Lung (tissue), 11 donors: ENCODE measurements at regions not wholly inside any gene's neighbourhood (a gene's known extent, or its start where the extent isn't known, plus 50 kb on each side); places are given as distances from the start of the nearest gene placed in this dataset.

Experiments used
- ATAC-seq: fragments of 200-7000 bp; cut with Tn5 transposase; one replicate; pipeline ENCODE4 v1.9.1; 2020; ENCODE audit warnings: moderate number of reproducible peaks; ENCODE audit not compliant: insufficient read depth, low FRiP score
- DNase-seq, 3 donors: peaks; one replicate each; pipeline ENCODE4 v3.0.0-alpha.2; 2013 to 2017
- H3K27ac ChIP-seq, 2 donors: one replicate each; pipeline ENCODE4 v1.5.1; 2013; ENCODE audit warnings: mild to moderate bottlenecking in 2 of 2, moderate library complexity in 2 of 2, control low read depth in 1 of 2, inconsistent platforms in 1 of 2, low read depth in 1 of 2, low read length in 1 of 2
- H3K27me3 ChIP-seq, 3 donors: one replicate each; pipeline ENCODE4 v1.5.1; 2013; ENCODE audit warnings: low read length in 2 of 3; ENCODE audit not compliant: control insufficient read depth in 3 of 3, insufficient read depth in 3 of 3
- H3K36me3 ChIP-seq, 4 donors: one replicate each; pipeline ENCODE4 v1.5.1; 2013; ENCODE audit warnings: low read length in 4 of 4, mild to moderate bottlenecking in 1 of 4, moderate library complexity in 1 of 4; ENCODE audit not compliant: control insufficient read depth in 4 of 4, insufficient read depth in 4 of 4
- H3K4me1 ChIP-seq, 5 donors: one replicate each; pipeline ENCODE4 v1.5.1; 2013; ENCODE audit warnings: low read length in 5 of 5, mild to moderate bottlenecking in 2 of 5, moderate library complexity in 1 of 5; ENCODE audit not compliant: control insufficient read depth in 5 of 5, insufficient read depth in 5 of 5
- H3K4me3 ChIP-seq: one replicate; pipeline ENCODE4 v1.5.1; 2013; ENCODE audit warnings: mild to moderate bottlenecking, control low read depth, moderate library complexity
- H3K9ac ChIP-seq, 2 donors: one replicate each; pipeline ENCODE4 v1.5.1; 2013; ENCODE audit warnings: low read length in 2 of 2, control low read depth in 1 of 2; ENCODE audit not compliant: insufficient read depth in 1 of 2
- H3K9me3 ChIP-seq, 4 donors: one replicate each; pipeline ENCODE4 v1.5.1; 2013; ENCODE audit warnings: low read length in 3 of 4, mild to moderate bottlenecking in 1 of 4, moderate library complexity in 1 of 4; ENCODE audit not compliant: control insufficient read depth in 4 of 4, insufficient read depth in 3 of 4
- CTCF ChIP-seq: IDR thresholded peaks from 2 replicates; pipeline ENCODE4 v1.5.1; 2012; ENCODE audit warnings: mild to moderate bottlenecking; ENCODE audit errors: control extremely low read depth, extremely low read depth
- WGBS, 2 donors: extraction: QIAGEN DNeasy Blood & Tissue Kit; methylation state at CpG; one replicate each; pipeline ENCODE4 v1.1.7; 2013; 5-methylcytosine and 5-hydroxymethylcytosine counted together
- donor health status: control.
- donor health status: control.
- donor health status: Bipolar disorder and iron deficiency.
- donor health status: healthy.
- donor health status: DM: yes; HTN: yes; CAD: no.

- WGBS, 2 donors, result 59 to 65% methylated on average over 1 of the region's 1 CpG
- peaks cover 0 to 9% (median 0%) of the 10 kb centered on the region in 5 donors for H3K4me1 ChIP-seq
- H3K9me3 ChIP-seq, result no peaks in the 10 kb centered on the region
- no peak overlapping the region for H3K27ac ChIP-seq
- no peaks in the 10 kb centered on the region for H3K27me3 ChIP-seq
- no peak overlapping the region for H3K4me3 ChIP-seq
- ATAC-seq, result no peak
- no peak overlapping the region for H3K9ac ChIP-seq
- no peaks in the 10 kb centered on the region for H3K36me3 ChIP-seq
- TF ChIP-seq CTCF, result no peak
- DNase-seq, result peak in 2 of 3 donors; percentile 23 to 67
Observed at GRCh38 chr5:160956051-160956450, 104.0 kb upstream of the ATP10B start.

- no peak for TF ChIP-seq CTCF
- Histone ChIP-seq H3K9ac (no peak overlapping the region), H3K4me1 (peaks cover 0 to 9% (median 0%) of the 10 kb centered on the region in 5 donors), H3K4me3 (no peak overlapping the region), H3K36me3 (no peaks in the 10 kb centered on the region), H3K27me3 (no peaks in the 10 kb centered on the region), H3K27ac (no peak overlapping the region), H3K9me3 (peaks cover 0 to 4% (median 0%) of the 10 kb centered on the region in 4 donors)
- no peak for ATAC-seq
- 57 to 69% methylated on average over 2 of the region's 2 CpGs for WGBS, 2 donors
- no peak for DNase-seq
Observed at GRCh38 chr5:160950311-160950710, 98.3 kb upstream of the ATP10B start.

- H3K4me1 ChIP-seq, result no peaks in the 10 kb centered on the region
- H3K9me3 ChIP-seq, result peaks cover 0 to 4% (median 0%) of the 10 kb centered on the region in 4 donors
- no peak overlapping the region for H3K4me3 ChIP-seq
- ATAC-seq (no peak), DNase-seq (no peak)
- TF ChIP-seq CTCF, result no peak
- no peaks in the 10 kb centered on the region for H3K36me3 ChIP-seq
- no peak overlapping the region for H3K9ac ChIP-seq
- H3K27me3 ChIP-seq, result no peaks in the 10 kb centered on the region
- no peak overlapping the region for H3K27ac ChIP-seq
- WGBS, 2 donors, result 86 to 97% methylated on average over 5 of the region's 5 CpGs
Observed at GRCh38 chr5:160940725-160941124, 88.7 kb upstream of the ATP10B start.

- WGBS, 2 donors, result 29 to 36% methylated on average over 4 of the region's 4 CpGs
- Histone ChIP-seq H3K27me3 (no peaks in the 10 kb centered on the region), H3K4me1 (no peaks in the 10 kb centered on the region), H3K4me3 (no peak overlapping the region), H3K27ac (no peak overlapping the region), H3K36me3 (no peaks in the 10 kb centered on the region), H3K9ac (no peak overlapping the region), H3K9me3 (peaks cover 0 to 4% (median 0%) of the 10 kb centered on the region in 4 donors)
- peak; percentile 61 for ATAC-seq
- DNase-seq, result peak in 2 of 3 donors; percentile 26 to 40
- no peak for TF ChIP-seq CTCF
Observed at GRCh38 chr5:160938532-160938931, 86.5 kb upstream of the ATP10B start.
